GM12878 (cell line): ENCODE measurements at regions not wholly inside any gene's neighbourhood (a gene's known extent, or its start where the extent isn't known, plus 50 kb on each side); places are given as distances from the start of the nearest gene placed in this dataset.

Experiments used
- ATAC-seq: fragments of 200-7000 bp; cut with Tn5 transposase; 3 replicates; pipeline ENCODE4 v1.9.1; 2020; ENCODE audit warnings: mild to moderate bottlenecking, moderate library complexity
- BruUV-seq: library from RNA; stranded (reverse); fragments of 400-500 nt; replicated peaks from 2 replicates; lab custom pipeline; 2021; lab: Mats Ljungman, UMichigan
- CTCF ChIA-PET: fragments of 300-600 bp; sonication (Branson Sonifier 250); formaldehyde crosslinking; extraction: SDS; loops from one replicate; lab custom pipeline; 2021; ENCODE audit warnings: inconsistent platforms; lab: Yijun Ruan, JAX
- POLR2A ChIA-PET: fragments of 350-600 bp; formaldehyde crosslinking; extraction: SDS; loops from one replicate; lab custom pipeline; 2021; ENCODE audit warnings: inconsistent platforms; lab: Charles Lee
- RAD21 ChIA-PET: fragments of 300-600 bp; sonication (Branson Sonifier 250); formaldehyde crosslinking; loops from one replicate; lab custom pipeline; 2023; ENCODE audit warnings: antibody characterized with exemption; ENCODE audit not compliant: unreplicated experiment; lab: Charles Lee
- SMC1A ChIA-PET: fragments of 300-600 bp; sonication (Branson Sonifier 250); formaldehyde crosslinking; loops from one replicate; lab custom pipeline; 2023; ENCODE audit not compliant: unreplicated experiment, uncharacterized antibody; lab: Charles Lee
- DNase-seq: peaks from one replicate; pipeline ENCODE4 v3.0.0-alpha.2; 2011; ENCODE audit warnings: low read depth, low spot score
- FAIRE-seq: peaks from 3 replicates; lab custom pipeline; 2011; peaks lifted over from hg19 to GRCh38; lab: Jason Lieb, UNC
- H2AFZ ChIP-seq: 2 replicates; pipeline ENCODE4 v1.6.0; 2011; ENCODE audit warnings: low read depth, low read length, control low read depth; ENCODE audit not compliant: control insufficient read depth
- H3K27ac ChIP-seq: 2 replicates; pipeline ENCODE4 v1.5.1; 2011; ENCODE audit warnings: control low read depth; ENCODE audit not compliant: control insufficient read depth, insufficient read depth
- H3K27me3 ChIP-seq, 2 experiments: replicated peaks in 1 of 2; 2 replicates each; pipeline versions ENCODE4 v1.6.0 to v1.6.1; 2011; ENCODE audit warnings: low read length in 1 of 2; ENCODE audit not compliant: control insufficient read depth in 2 of 2, insufficient read depth in 2 of 2
- H3K36me3 ChIP-seq, 2 experiments: 2 replicates each; pipeline ENCODE4 v1.5.1; 2011; ENCODE audit warnings: low read length in 1 of 2; ENCODE audit not compliant: control insufficient read depth in 2 of 2, insufficient read depth in 2 of 2
- H3K4me1 ChIP-seq: 2 replicates; pipeline ENCODE4 v1.6.1; 2011; ENCODE audit warnings: mild to moderate bottlenecking, low read length, moderate library complexity, mixed read lengths; ENCODE audit not compliant: control insufficient read depth, insufficient read depth
- H3K4me2 ChIP-seq: 2 replicates; pipeline ENCODE4 v1.6.0; 2011; ENCODE audit warnings: control low read depth; ENCODE audit not compliant: control insufficient read depth, insufficient read depth
- H3K4me3 ChIP-seq: fragments of 200-600 bp; sonication (generic); 2 replicates; pipeline ENCODE4 v1.5.1; 2016
- H3K79me2 ChIP-seq: 2 replicates; pipeline ENCODE4 v1.6.0; 2011; ENCODE audit warnings: low read length; ENCODE audit not compliant: control insufficient read depth, insufficient read depth
- H3K9ac ChIP-seq: 2 replicates; pipeline ENCODE4 v1.8.0; 2011; ENCODE audit warnings: low read length, control low read depth, mixed read lengths; ENCODE audit not compliant: control insufficient read depth, insufficient read depth
- H3K9me3 ChIP-seq: replicated peaks from 3 replicates; pipeline ENCODE4 v1.5.1; 2011; ENCODE audit warnings: mild to moderate bottlenecking, low read length; ENCODE audit not compliant: control insufficient read depth, insufficient read depth
- H4K20me1 ChIP-seq: 2 replicates; pipeline ENCODE4 v1.6.0; 2011; ENCODE audit not compliant: control insufficient read depth, insufficient read depth
- CEBPB ChIP-seq, 2 experiments: fragments of 150-350 bp in 1 of 2; IDR thresholded peaks; 2 replicates each; pipeline ENCODE4 v1.6.1; 2012 to 2014; ENCODE audit warnings: low read depth in 2 of 2, low read length in 2 of 2, borderline replicate concordance in 1 of 2, inconsistent platforms in 1 of 2
- CHD2 ChIP-seq: IDR thresholded peaks from 2 replicates; pipeline ENCODE4 v1.6.1; 2011; ENCODE audit warnings: low read depth, low read length, improper control_type of control experiment, borderline replicate concordance
- DPF2 ChIP-seq: fragments of 450-650 bp; IDR thresholded peaks from 2 replicates; pipeline ENCODE4 v1.6.1; 2017; ENCODE audit warnings: mild to moderate bottlenecking
- HDAC6 ChIP-seq: fragments of 200-600 bp; sonication (generic); IDR thresholded peaks from one replicate; pipeline ENCODE4 v1.8.0; 2017; ENCODE audit warnings: antibody characterized with exemption; ENCODE audit not compliant: unreplicated experiment
- IKZF1 ChIP-seq: fragments of 450-650 bp; conservative IDR thresholded peaks from 2 replicates; pipeline ENCODE4 v1.6.1; 2017; ENCODE audit warnings: antibody characterized with exemption, mild to moderate bottlenecking
- NFYB ChIP-seq: IDR thresholded peaks from 2 replicates; pipeline ENCODE4 v1.6.1; 2011; ENCODE audit warnings: low read depth, mild to moderate bottlenecking, low read length, improper control_type of control experiment, moderate library complexity; ENCODE audit not compliant: insufficient read depth
- RAD51 ChIP-seq: fragments of 450-650 bp; IDR thresholded peaks from 2 replicates; pipeline ENCODE4 v1.6.1; 2016; ENCODE audit warnings: moderate library complexity, mild to moderate bottlenecking, inconsistent platforms
- RCOR1 ChIP-seq: conservative IDR thresholded peaks from 2 replicates; pipeline ENCODE4 v1.6.1; 2012; ENCODE audit warnings: low read depth, low read length, improper control_type of control experiment
- SREBF2 ChIP-seq: IDR thresholded peaks from 2 replicates; pipeline ENCODE4 v1.6.1; 2012; ENCODE audit warnings: mild to moderate bottlenecking, low read length
- WRNIP1 ChIP-seq: IDR thresholded peaks from 2 replicates; pipeline ENCODE4 v1.6.1; 2011; ENCODE audit warnings: low read depth, low read length, improper control_type of control experiment, borderline replicate concordance
- YBX1 ChIP-seq: fragments of 450-650 bp; IDR thresholded peaks from 2 replicates; pipeline ENCODE4 v1.6.1; 2016; ENCODE audit warnings: antibody characterized with exemption
- WGBS: methylation state at CpG from one replicate; pipeline ENCODE4 v1.1.6; 2016; ENCODE audit warnings: low lambda C conversion rate; ENCODE audit not compliant: insufficient replicate concordance, insufficient coverage; ENCODE audit errors: missing lambda C conversion rate; 5-methylcytosine and 5-hydroxymethylcytosine counted together
- in situ Hi-C: fragments of 300-500 bp; cut with MboI; formaldehyde crosslinking; loops from 9 replicates; pipeline ENCODE4 v1.14.3; 2018; ENCODE audit warnings: mixed read lengths
- intact Hi-C: fragments of 100-400 bp; cut with micrococcal nuclease; formaldehyde crosslinking; loops from one replicate; pipeline ENCODE4 v1.14.2; 2022; ENCODE audit not compliant: unreplicated experiment
- TF ChIP-seq, protein P1 (sequence below): IDR thresholded peaks from 2 replicates; pipeline ENCODE4 v1.6.1; 2012; ENCODE audit warnings: low read depth, low read length, improper control_type of control experiment
- TF ChIP-seq, protein P2 (sequence below): IDR thresholded peaks from 2 replicates; pipeline ENCODE4 v1.6.1; 2012; ENCODE audit warnings: mild to moderate bottlenecking, low read depth, low read length
- TF ChIP-seq, protein P3 (sequence below): fragments of 150-350 bp; IDR thresholded peaks from 2 replicates; pipeline ENCODE4 v1.6.1; 2014; ENCODE audit warnings: mild to moderate bottlenecking, low read depth, low read length

DNA sequence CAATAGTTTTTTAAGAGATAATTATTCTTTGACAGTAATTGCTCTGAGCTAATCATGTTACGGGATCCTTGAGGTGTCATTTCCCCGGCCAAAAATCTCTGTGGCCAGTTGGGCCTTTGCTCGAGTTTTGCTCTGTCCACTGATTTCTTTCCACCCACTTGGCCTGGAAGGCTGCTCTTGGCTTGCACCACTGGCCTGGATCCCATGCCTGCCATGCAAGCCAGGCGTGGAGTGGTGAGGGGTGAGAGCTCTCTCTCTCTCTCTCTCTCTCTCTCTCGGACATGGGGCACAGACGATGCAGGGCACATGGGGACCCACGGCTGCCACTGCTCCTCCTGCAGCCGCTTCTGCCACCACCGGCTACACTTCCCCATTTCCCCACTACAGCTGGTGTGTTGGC is 853.0 kb upstream of the GCFC2 start:
- RAD21 ChIA-PET = no interaction called here
- H3K4me1 ChIP-seq = no peaks in the 10 kb centered on the region
- no peak overlapping the region for H3K9ac ChIP-seq
- H3K4me2 ChIP-seq = no peak overlapping the region
- CTCF ChIA-PET = interaction anchor here (1.3 kb wide), 1 partner anchor 36 kb away, joined by 3 read pairs; no protein-coding TSS in a partner anchor
- in situ Hi-C loops = no loop called here
- H3K27ac ChIP-seq = no peak overlapping the region
- no peaks in the 10 kb centered on the region for H3K27me3 ChIP-seq
- no peak for ATAC-seq
- no peaks in the 10 kb centered on the region for H3K36me3 ChIP-seq
- intact Hi-C loops = no loop called here
- H3K79me2 ChIP-seq = no peaks in the 10 kb centered on the region
- no peak overlapping the region for H2AFZ ChIP-seq
- no peak overlapping the region for H3K4me3 ChIP-seq
- WGBS = 32% methylated on average over 9 of the region's 9 CpGs
- H4K20me1 ChIP-seq = no peaks in the 10 kb centered on the region
- TF ChIP-seq NFYB = no peak
- no peak for TF ChIP-seq RCOR1
- no peak for TF ChIP-seq SREBF2
- no peak for TF ChIP-seq DPF2
- TF ChIP-seq, protein P1, sequence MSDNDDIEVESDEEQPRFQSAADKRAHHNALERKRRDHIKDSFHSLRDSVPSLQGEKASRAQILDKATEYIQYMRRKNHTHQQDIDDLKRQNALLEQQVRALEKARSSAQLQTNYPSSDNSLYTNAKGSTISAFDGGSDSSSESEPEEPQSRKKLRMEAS = no peak
- TF ChIP-seq CHD2 = no peak
- TF ChIP-seq CEBPB (IDR thresholded peaks at IDR 0.05; ENCODE audit: borderline replicate concordance in 1 of 2, low read depth in 2 of 2, low read length in 2 of 2) = no peak
- TF ChIP-seq RAD51 = no peak
- no peak for TF ChIP-seq IKZF1
- no peak for TF ChIP-seq HDAC6
- TF ChIP-seq, protein P2, sequence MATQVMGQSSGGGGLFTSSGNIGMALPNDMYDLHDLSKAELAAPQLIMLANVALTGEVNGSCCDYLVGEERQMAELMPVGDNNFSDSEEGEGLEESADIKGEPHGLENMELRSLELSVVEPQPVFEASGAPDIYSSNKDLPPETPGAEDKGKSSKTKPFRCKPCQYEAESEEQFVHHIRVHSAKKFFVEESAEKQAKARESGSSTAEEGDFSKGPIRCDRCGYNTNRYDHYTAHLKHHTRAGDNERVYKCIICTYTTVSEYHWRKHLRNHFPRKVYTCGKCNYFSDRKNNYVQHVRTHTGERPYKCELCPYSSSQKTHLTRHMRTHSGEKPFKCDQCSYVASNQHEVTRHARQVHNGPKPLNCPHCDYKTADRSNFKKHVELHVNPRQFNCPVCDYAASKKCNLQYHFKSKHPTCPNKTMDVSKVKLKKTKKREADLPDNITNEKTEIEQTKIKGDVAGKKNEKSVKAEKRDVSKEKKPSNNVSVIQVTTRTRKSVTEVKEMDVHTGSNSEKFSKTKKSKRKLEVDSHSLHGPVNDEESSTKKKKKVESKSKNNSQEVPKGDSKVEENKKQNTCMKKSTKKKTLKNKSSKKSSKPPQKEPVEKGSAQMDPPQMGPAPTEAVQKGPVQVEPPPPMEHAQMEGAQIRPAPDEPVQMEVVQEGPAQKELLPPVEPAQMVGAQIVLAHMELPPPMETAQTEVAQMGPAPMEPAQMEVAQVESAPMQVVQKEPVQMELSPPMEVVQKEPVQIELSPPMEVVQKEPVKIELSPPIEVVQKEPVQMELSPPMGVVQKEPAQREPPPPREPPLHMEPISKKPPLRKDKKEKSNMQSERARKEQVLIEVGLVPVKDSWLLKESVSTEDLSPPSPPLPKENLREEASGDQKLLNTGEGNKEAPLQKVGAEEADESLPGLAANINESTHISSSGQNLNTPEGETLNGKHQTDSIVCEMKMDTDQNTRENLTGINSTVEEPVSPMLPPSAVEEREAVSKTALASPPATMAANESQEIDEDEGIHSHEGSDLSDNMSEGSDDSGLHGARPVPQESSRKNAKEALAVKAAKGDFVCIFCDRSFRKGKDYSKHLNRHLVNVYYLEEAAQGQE = no peak
- TF ChIP-seq YBX1 = no peak
- TF ChIP-seq WRNIP1 = no peak
- TF ChIP-seq, protein P3, sequence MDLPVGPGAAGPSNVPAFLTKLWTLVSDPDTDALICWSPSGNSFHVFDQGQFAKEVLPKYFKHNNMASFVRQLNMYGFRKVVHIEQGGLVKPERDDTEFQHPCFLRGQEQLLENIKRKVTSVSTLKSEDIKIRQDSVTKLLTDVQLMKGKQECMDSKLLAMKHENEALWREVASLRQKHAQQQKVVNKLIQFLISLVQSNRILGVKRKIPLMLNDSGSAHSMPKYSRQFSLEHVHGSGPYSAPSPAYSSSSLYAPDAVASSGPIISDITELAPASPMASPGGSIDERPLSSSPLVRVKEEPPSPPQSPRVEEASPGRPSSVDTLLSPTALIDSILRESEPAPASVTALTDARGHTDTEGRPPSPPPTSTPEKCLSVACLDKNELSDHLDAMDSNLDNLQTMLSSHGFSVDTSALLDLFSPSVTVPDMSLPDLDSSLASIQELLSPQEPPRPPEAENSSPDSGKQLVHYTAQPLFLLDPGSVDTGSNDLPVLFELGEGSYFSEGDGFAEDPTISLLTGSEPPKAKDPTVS = no peak
- BruUV-seq = no TSS peak
- SMC1A ChIA-PET = interaction anchor here (1.2 kb wide), 1 partner anchor 8 kb away, joined by 3 read pairs; no protein-coding TSS in a partner anchor
- POLR2A ChIA-PET = no interaction called here
- no peak for FAIRE-seq
- no peaks in the 10 kb centered on the region for H3K9me3 ChIP-seq
- DNase-seq = no peak
